Naive B cell (primary cell): ENCODE measurements at regions not wholly inside any gene's neighbourhood (a gene's known extent, or its start where the extent isn't known, plus 50 kb on each side); places are given as distances from the start of the nearest gene placed in this dataset.

Experiments
- ATAC-seq, 2 donors: fragments of 150-1000 bp; cut with Tn5 transposase; 2 replicates each; pipeline ENCODE4 v1.10.0; 2021; ENCODE audit warnings: low read depth in 2 of 2, mild to moderate bottlenecking in 2 of 2, moderate library complexity in 2 of 2
- DNase-seq: peaks from one replicate; pipeline ENCODE4 v3.0.0; 2022
- H3K27ac Mint-ChIP-seq, 6 donors: one replicate each; pipeline ENCODE4 v1.8.0; 2020 to 2022; ENCODE audit warnings: mild to moderate bottlenecking in 6 of 6, mixed read lengths in 6 of 6, moderate library complexity in 5 of 6, inconsistent platforms in 2 of 6
- H3K27me3 Mint-ChIP-seq, 3 donors: one replicate each; pipeline ENCODE4 v1.8.0; 2021 to 2022; ENCODE audit warnings: mixed read lengths in 3 of 3, mild to moderate bottlenecking in 1 of 3
- H3K36me3 Mint-ChIP-seq, 2 donors: one replicate each; pipeline ENCODE4 v1.8.0; 2020 to 2022; ENCODE audit warnings: mixed read lengths in 2 of 2, inconsistent platforms in 1 of 2, mild to moderate bottlenecking in 1 of 2
- H3K4me1 Mint-ChIP-seq, 3 donors: one replicate each; pipeline ENCODE4 v1.8.0; 2020 to 2022; ENCODE audit warnings: mixed read lengths in 3 of 3, inconsistent platforms in 1 of 3, mild to moderate bottlenecking in 1 of 3, moderate library complexity in 1 of 3
- H3K4me3 Mint-ChIP-seq, 8 donors: one replicate each; pipeline ENCODE4 v1.8.0; 2020 to 2022; ENCODE audit warnings: mild to moderate bottlenecking in 8 of 8, mixed read lengths in 8 of 8, moderate library complexity in 8 of 8, inconsistent platforms in 2 of 8
- H3K9me3 Mint-ChIP-seq, 7 donors: one replicate each; pipeline ENCODE4 v1.8.0; 2020 to 2022; ENCODE audit warnings: mixed read lengths in 7 of 7, mild to moderate bottlenecking in 5 of 7, inconsistent platforms in 2 of 7, moderate library complexity in 1 of 7

GRCh38 chr9:107698779-107699178, 209.2 kb upstream of the KLF4 start:
- ATAC-seq (no peak), DNase-seq (no peak)
- Mint-ChIP-seq H3K9me3 (peaks cover 0 to 13% (median 0%) of the 10 kb centered on the region in 7 donors), H3K36me3 (peaks cover 0 to 7% of the 10 kb centered on the region in 2 donors), H3K27me3 (peaks cover 0 to 4% (median 0%) of the 10 kb centered on the region in 3 donors), H3K4me3 (peak overlapping the region in 1 of 8 donors; percentile 22), H3K27ac (no peak overlapping the region), H3K4me1 (peaks cover 0 to 10% (median 9%) of the 10 kb centered on the region in 3 donors)

- DNase-seq (no peak), ATAC-seq (no peak)
- Mint-ChIP-seq H3K36me3 (no peaks in the 10 kb centered on the region), H3K9me3 (peaks cover 0 to 6% (median 0%) of the 10 kb centered on the region in 7 donors), H3K27ac (no peak overlapping the region), H3K4me1 (peaks cover 5 to 10% (median 9%) of the 10 kb centered on the region in 3 donors), H3K27me3 (peaks cover 0 to 4% (median 0%) of the 10 kb centered on the region in 3 donors), H3K4me3 (no peak overlapping the region)
Observed at GRCh38 chr9:107696302-107696701, 206.7 kb upstream of the KLF4 start.

GRCh38 chr9:107694390-107694789, 204.8 kb upstream of the KLF4 start:
- H3K9me3 Mint-ChIP-seq, result peaks cover 0 to 10% (median 0%) of the 10 kb centered on the region in 7 donors
- H3K4me3 Mint-ChIP-seq, result no peak overlapping the region
- DNase-seq (no peak), ATAC-seq (no peak)
- H3K27me3 Mint-ChIP-seq, result peaks cover 0 to 6% (median 4%) of the 10 kb centered on the region in 3 donors
- no peak overlapping the region for H3K27ac Mint-ChIP-seq
- peaks cover 3 to 6% (median 5%) of the 10 kb centered on the region in 3 donors for H3K4me1 Mint-ChIP-seq
- peaks cover 0 to under 1% of the 10 kb centered on the region in 2 donors for H3K36me3 Mint-ChIP-seq

- H3K27ac Mint-ChIP-seq, result no peak overlapping the region
Observed at GRCh38 chr9:107693625-107694326, 204.2 kb upstream of the KLF4 start.

GRCh38 chr9:107691664-107692063, 202.1 kb upstream of the KLF4 start:
- no peak overlapping the region for H3K27ac Mint-ChIP-seq
- H3K36me3 Mint-ChIP-seq, result peaks cover 0 to 4% of the 10 kb centered on the region in 2 donors
- DNase-seq (no peak), ATAC-seq (no peak)
- H3K27me3 Mint-ChIP-seq, result peaks cover 4 to 8% (median 6%) of the 10 kb centered on the region in 3 donors
- H3K4me1 Mint-ChIP-seq, result peaks cover 3 to 6% (median 5%) of the 10 kb centered on the region in 3 donors
- H3K9me3 Mint-ChIP-seq, result peaks cover 2 to 9% (median 6%) of the 10 kb centered on the region in 7 donors
- no peak overlapping the region for H3K4me3 Mint-ChIP-seq

More at GRCh38 chr9:107693625-107694326, 204.2 kb upstream of the KLF4 start:
- Mint-ChIP-seq H3K4me3 (no peak overlapping the region), H3K36me3 (peaks cover 0 to 4% of the 10 kb centered on the region in 2 donors), H3K9me3 (peaks cover under 1 to 13% (median 5%) of the 10 kb centered on the region in 7 donors), H3K4me1 (peaks cover 3 to 6% (median 5%) of the 10 kb centered on the region in 3 donors), H3K27me3 (peaks cover 0 to 6% (median 4%) of the 10 kb centered on the region in 3 donors)
- DNase-seq (no peak), ATAC-seq (no peak)

GRCh38 chr9:107690021-107690420, 200.5 kb upstream of the KLF4 start:
- peaks cover 0 to 4% of the 10 kb centered on the region in 2 donors for H3K36me3 Mint-ChIP-seq
- DNase-seq, result no peak
- H3K27me3 Mint-ChIP-seq, result peaks cover 4 to 6% (median 4%) of the 10 kb centered on the region in 3 donors
- no peak overlapping the region for H3K27ac Mint-ChIP-seq
- peaks cover 3 to 5% (median 4%) of the 10 kb centered on the region in 3 donors for H3K4me1 Mint-ChIP-seq
- ATAC-seq, result no peak
- peaks cover 2 to 7% (median 6%) of the 10 kb centered on the region in 7 donors for H3K9me3 Mint-ChIP-seq
- H3K4me3 Mint-ChIP-seq, result no peak overlapping the region

GRCh38 chr9:107688728-107689127, 199.2 kb upstream of the KLF4 start:
- no peak for DNase-seq
- H3K9me3 Mint-ChIP-seq, result peaks cover 2 to 7% (median 6%) of the 10 kb centered on the region in 7 donors
- H3K27me3 Mint-ChIP-seq, result peaks cover 4 to 6% (median 4%) of the 10 kb centered on the region in 3 donors
- H3K4me3 Mint-ChIP-seq, result no peak overlapping the region
- H3K4me1 Mint-ChIP-seq, result peaks cover 0 to 5% (median 0%) of the 10 kb centered on the region in 3 donors
- no peak for ATAC-seq
- no peak overlapping the region for H3K27ac Mint-ChIP-seq
- peaks cover 0 to 4% of the 10 kb centered on the region in 2 donors for H3K36me3 Mint-ChIP-seq

GRCh38 chr9:107685901-107686300, 196.3 kb upstream of the KLF4 start:
- Mint-ChIP-seq H3K27me3 (peaks cover 4 to 9% (median 6%) of the 10 kb centered on the region in 3 donors), H3K4me1 (no peaks in the 10 kb centered on the region), H3K36me3 (peaks cover 0 to 4% of the 10 kb centered on the region in 2 donors), H3K4me3 (no peak overlapping the region), H3K9me3 (peaks cover 2 to 7% (median 6%) of the 10 kb centered on the region in 7 donors), H3K27ac (no peak overlapping the region)
- ATAC-seq (no peak), DNase-seq (no peak)

GRCh38 chr9:107685376-107685775, 195.8 kb upstream of the KLF4 start:
- DNase-seq, result no peak
- H3K4me1 Mint-ChIP-seq, result no peaks in the 10 kb centered on the region
- no peak overlapping the region for H3K4me3 Mint-ChIP-seq
- ATAC-seq, result no peak
- peaks cover 2 to 9% (median 4%) of the 10 kb centered on the region in 3 donors for H3K27me3 Mint-ChIP-seq
- no peak overlapping the region for H3K27ac Mint-ChIP-seq
- peaks cover 2 to 7% (median 5%) of the 10 kb centered on the region in 7 donors for H3K9me3 Mint-ChIP-seq
- peaks cover 0 to 4% of the 10 kb centered on the region in 2 donors for H3K36me3 Mint-ChIP-seq

GRCh38 chr9:107684224-107684623, 194.7 kb upstream of the KLF4 start:
- Mint-ChIP-seq H3K36me3 (peaks cover 0 to 2% of the 10 kb centered on the region in 2 donors), H3K27me3 (peaks cover 0 to 9% (median 4%) of the 10 kb centered on the region in 3 donors), H3K27ac (no peak overlapping the region), H3K9me3 (peaks cover 2 to 6% (median 3%) of the 10 kb centered on the region in 7 donors), H3K4me1 (no peaks in the 10 kb centered on the region), H3K4me3 (peak overlapping the region in 1 of 8 donors; percentile 37)
- ATAC-seq, result no peak
- no peak for DNase-seq

- ATAC-seq, result no peak
Observed at GRCh38 chr9:107683566-107683965, 194.0 kb upstream of the KLF4 start.

GRCh38 chr9:107681988-107682387, 192.4 kb upstream of the KLF4 start:
- no peak overlapping the region for H3K27ac Mint-ChIP-seq
- DNase-seq (no peak), ATAC-seq (no peak)
- H3K27me3 Mint-ChIP-seq, result peaks cover 0 to 5% (median 0%) of the 10 kb centered on the region in 3 donors
- no peaks in the 10 kb centered on the region for H3K9me3 Mint-ChIP-seq
- H3K36me3 Mint-ChIP-seq, result no peaks in the 10 kb centered on the region
- H3K4me1 Mint-ChIP-seq, result no peaks in the 10 kb centered on the region
- no peak overlapping the region for H3K4me3 Mint-ChIP-seq

More at GRCh38 chr9:107683566-107683965, 194.0 kb upstream of the KLF4 start:
- peaks cover 0 to 9% (median 4%) of the 10 kb centered on the region in 3 donors for H3K27me3 Mint-ChIP-seq
- DNase-seq, result no peak
- no peaks in the 10 kb centered on the region for H3K4me1 Mint-ChIP-seq
- no peak overlapping the region for H3K4me3 Mint-ChIP-seq
- H3K9me3 Mint-ChIP-seq, result peaks cover 0 to 4% (median 0%) of the 10 kb centered on the region in 7 donors
- H3K27ac Mint-ChIP-seq, result peak overlapping the region in 2 of 6 donors; percentile 58 to 71
- H3K36me3 Mint-ChIP-seq, result no peaks in the 10 kb centered on the region

GRCh38 chr9:107675351-107676259, 186.0 kb upstream of the KLF4 start:
- Mint-ChIP-seq H3K27me3 (no peaks in the 10 kb centered on the region), H3K4me3 (no peak overlapping the region), H3K27ac (no peak overlapping the region), H3K36me3 (no peaks in the 10 kb centered on the region), H3K9me3 (no peaks in the 10 kb centered on the region), H3K4me1 (peaks cover 4 to 10% (median 4%) of the 10 kb centered on the region in 3 donors)
- ATAC-seq (no peak), DNase-seq (no peak)
